Stimulated activated CD4-positive, alpha-beta T cell treated with anti-CD3 and anti-CD28 coated beads, TNF-alpha, amount 100 ng/mL, for 1 hour (primary cell): ENCODE measurements at regions not wholly inside any gene's neighbourhood (a gene's known extent, or its start where the extent isn't known, plus 50 kb on each side); places are given as distances from the start of the nearest gene placed in this dataset.
"Not testable (repeated sequence)": the region's sequence is repeated elsewhere in the genome, so short reads cannot be mapped to it uniquely, and the experiment has no call there.

ENCODE experiments used
- DNase-seq, 3 donors: peaks; one replicate each; pipeline ENCODE4 v3.0.0-alpha.2; 2020; ENCODE audit warnings: low read depth in 3 of 3, low spot score in 1 of 3

DNA sequence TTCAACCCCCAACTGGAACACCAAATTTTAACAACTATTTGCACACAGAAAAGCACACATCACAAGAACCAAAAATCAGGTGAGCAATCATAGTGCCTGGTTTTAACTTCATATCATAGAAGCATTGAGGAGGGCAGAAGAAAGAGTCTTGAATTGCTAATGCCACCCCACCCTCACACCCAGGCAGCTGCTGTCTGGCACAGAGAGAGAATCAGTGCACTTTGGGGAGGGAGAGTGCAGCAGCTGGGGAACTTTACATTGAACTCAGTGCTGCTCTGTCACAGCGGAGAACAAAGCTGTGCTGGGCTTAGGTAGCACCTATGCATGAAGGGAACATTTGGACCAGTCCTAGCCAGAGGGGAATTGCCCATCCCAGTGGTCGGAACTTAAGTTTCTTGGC, 76.0 kb upstream of the KBTBD8 start:
- no peak for DNase-seq

DNA sequence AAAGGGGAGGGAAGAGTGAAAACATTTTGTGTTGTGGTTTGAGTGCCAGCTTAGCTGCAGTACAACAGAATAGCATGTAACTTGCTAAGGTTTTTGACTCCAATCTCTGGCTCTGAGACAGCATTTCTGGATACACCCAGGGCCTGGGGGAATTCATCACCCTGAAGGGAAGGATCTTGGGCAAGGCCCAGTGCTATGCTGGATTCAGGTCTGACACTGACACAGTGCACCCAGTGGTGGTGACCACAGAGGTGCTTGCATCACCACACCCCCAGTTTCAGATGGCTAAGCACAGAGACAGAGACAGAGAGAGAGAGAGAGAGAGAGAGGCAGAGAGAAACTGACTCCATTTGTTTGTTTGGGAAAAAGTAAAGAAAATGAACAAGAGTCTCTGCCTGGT, 74.1 kb upstream of the KBTBD8 start:
- DNase-seq: no peak

DNA sequence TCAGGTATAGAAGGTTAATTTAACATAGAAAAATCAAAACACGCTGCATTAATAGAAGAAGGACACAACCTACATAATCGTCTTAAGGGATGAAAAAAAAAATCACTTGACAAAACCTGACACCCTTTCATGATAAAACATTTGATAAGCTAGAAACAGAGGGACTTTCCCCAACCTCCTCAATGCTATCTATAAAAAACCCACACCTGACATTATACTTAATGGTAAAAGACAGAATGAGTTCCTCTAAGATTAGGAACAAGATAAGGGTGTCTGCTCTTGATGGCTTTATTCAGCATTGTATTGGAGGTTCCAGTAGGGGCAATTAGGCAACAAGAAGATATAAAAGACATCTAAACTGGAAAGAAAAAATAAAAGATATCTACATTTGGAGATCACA, 69.9 kb upstream of the KBTBD8 start:
- no peak for DNase-seq

DNA sequence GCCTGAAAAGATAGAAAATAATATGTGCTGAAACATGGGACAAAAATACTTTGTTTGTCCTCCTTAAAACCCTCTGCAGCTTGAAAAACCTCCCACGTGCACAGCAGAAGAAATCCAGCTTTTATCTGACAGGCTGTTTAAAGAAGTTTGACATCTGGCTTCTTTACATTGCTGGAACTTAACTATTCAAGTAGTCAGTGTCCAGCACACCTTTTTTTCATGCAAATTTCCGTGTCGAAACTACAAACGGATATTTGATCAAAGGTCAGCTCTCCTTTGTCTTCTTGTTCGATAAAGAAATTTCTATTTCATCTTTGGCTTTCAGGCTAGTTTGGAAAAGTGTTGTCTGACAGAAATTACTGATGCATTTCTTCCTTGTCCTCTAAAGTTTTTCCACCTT, 66.8 kb upstream of the KBTBD8 start:
- no peak for DNase-seq

DNA sequence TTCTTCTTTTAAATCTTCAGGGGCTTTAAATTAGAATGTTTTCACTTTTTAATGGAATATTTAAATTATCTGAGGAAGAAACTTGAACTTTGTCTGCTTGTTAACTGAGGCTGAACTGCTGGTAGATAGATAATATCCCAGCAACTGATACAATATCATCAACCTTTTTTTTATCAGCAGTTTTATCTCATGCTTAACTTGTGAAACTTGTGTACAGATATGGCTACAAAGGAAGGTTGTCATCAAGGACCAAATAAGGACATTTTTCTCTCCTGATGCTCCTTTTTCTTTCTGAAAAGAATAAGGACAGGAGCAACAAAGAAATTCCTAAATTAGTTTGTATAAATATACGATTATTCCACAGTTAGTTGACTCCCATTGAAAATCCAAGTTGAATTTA, 66.4 kb upstream of the KBTBD8 start:
- no peak for DNase-seq

DNA sequence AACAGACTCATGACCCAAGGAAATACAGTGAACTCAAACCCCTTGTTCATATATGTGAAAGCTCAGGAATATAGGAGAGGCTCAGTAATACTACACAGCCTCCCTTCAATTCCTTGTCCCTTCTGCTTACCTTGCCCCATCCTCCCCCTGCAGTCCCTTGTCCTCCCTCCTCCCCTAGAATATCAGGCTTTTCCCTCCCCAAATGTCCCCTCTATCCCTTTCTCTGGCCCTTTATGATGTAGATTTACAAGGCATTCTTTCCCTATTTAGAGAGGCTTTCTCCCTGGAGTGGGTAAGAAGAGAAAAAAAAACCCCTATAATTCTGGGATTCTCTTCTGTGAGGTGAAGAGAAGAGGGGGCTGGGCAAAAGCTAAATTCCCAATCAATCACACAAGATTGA, 64.9 kb upstream of the KBTBD8 start:
- DNase-seq: no peak

DNA sequence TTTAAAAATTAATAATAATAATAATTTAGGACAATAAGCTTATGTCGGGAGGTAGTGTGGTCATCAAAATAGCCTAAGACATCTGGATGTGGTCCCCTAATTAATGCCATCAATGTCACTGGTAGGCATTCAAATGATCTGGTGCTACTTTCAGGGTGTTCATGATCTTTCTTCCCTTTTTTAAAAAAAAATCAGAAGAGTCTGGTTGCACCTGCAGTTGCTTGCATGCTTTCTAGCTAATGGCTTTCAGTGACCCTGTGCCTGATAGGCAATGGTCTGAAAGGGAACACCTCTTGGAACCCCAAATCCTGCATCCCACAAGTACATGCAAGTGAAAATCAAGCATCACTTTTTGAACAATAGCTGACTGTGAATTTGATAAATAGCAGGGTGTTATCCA, 64.1 kb upstream of the KBTBD8 start:
- no peak for DNase-seq

DNA sequence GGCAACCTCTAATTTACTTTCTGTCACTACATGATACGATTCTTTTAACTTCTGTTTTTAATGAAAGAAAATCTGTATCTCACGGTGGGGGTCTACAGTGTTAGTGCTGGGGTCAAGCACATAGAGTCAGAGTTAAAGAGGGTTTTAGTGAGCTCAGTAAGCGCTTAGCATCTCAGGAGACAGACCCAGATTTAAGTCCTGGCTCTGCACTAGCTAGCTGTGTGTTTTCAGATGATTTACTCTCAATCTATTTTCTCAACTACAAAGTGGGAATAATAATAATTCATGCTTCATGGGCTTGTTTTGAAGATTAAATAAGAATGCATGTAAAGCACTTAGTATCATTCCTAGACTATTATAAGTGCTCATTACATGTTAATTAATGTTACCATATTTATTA, 63.4 kb upstream of the KBTBD8 start:
- DNase-seq: no peak

DNA sequence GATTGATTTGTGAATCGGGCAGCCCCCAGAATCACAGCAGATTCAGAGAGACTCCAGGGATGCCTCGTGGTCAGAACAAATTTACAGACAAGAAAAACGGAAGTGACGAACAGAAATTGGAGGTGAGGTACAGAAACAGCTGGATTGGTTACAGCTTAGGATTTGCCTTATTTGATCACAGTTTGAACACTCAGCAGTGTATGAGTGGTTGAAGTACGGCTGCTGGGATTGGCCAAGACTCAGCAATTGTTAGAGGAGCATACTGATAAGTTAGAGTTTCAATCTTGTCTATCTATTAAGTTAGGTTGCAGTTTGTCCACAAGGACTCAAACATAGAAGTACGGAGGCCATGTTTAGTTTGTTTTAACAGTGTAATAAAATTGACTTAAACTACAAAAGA, 61.1 kb upstream of the KBTBD8 start:
- DNase-seq: not testable (repeated sequence)

DNA sequence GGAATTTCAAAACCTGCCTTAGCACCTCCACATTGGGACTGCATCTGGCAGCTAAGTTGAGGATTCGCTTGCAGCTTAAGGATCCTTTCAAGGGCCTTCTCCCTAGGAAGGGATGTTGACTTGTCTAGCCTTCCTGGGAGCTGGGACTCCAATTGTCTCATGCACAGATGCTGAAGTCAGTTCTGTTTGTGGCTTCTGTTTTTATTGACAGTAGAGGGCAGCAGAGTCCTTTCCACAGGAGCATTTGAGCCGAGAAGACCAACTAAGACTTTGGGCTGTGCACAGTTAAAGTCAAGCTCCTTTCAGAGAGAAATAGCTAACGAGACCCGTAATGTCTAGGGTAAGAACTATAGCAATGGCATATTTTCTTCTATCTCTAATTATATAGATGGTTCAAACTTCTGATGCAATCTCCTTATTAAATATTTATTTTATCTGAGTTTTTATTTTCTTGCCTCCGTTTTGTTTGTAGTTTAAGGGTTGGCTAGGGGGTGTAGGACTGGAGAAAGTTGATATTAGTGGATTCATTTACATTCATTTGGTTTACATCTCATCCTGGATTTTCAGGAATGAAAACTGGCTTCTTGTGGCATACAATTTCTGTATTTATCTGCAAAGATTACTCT, 59.7 kb upstream of the KBTBD8 start:
- DNase-seq: peak in 1 of 3 donors; percentile 3

DNA sequence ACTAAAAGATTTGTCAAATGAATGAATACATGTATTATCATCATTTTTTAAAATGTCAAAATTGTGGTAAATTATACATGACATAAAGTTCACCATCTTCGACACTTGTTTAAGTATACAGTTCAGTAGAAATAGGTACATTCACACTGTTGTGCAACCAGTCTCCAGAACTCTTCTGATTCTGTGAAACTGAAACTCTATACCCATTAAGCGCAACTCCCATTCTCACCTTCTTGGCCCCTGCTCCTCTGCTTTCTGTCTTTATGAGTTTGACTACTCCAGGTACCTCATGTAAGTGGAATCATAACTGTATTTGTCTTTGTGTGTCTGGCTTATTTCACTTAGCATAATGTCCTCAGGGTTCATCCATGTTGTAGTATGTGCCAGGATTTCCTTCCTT, 50.1 kb upstream of the KBTBD8 start:
- DNase-seq: no peak
